ENCODE measurements at regions not wholly inside any gene's neighbourhood (a gene's known extent, or its start where the extent isn't known, plus 50 kb on each side); places are given as distances from the start of the nearest gene placed in this dataset.

- TF ChIP-seq, protein P1, sequence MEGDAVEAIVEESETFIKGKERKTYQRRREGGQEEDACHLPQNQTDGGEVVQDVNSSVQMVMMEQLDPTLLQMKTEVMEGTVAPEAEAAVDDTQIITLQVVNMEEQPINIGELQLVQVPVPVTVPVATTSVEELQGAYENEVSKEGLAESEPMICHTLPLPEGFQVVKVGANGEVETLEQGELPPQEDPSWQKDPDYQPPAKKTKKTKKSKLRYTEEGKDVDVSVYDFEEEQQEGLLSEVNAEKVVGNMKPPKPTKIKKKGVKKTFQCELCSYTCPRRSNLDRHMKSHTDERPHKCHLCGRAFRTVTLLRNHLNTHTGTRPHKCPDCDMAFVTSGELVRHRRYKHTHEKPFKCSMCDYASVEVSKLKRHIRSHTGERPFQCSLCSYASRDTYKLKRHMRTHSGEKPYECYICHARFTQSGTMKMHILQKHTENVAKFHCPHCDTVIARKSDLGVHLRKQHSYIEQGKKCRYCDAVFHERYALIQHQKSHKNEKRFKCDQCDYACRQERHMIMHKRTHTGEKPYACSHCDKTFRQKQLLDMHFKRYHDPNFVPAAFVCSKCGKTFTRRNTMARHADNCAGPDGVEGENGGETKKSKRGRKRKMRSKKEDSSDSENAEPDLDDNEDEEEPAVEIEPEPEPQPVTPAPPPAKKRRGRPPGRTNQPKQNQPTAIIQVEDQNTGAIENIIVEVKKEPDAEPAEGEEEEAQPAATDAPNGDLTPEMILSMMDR (IDR thresholded peaks at IDR 0.05; ENCODE audit: low read depth, low read length): no peak
- no peak for TF ChIP-seq MAX (IDR thresholded peaks at IDR 0.05; ENCODE audit: low read depth, low read length)
These were observed 316.7 kb upstream of the SLC30A5 start for GRCh38 chr5:68777135-68777534.
